ENCODE measurements at regions not wholly inside any gene's neighbourhood (a gene's known extent, or its start where the extent isn't known, plus 50 kb on each side); places are given as distances from the start of the nearest gene placed in this dataset.

DNA sequence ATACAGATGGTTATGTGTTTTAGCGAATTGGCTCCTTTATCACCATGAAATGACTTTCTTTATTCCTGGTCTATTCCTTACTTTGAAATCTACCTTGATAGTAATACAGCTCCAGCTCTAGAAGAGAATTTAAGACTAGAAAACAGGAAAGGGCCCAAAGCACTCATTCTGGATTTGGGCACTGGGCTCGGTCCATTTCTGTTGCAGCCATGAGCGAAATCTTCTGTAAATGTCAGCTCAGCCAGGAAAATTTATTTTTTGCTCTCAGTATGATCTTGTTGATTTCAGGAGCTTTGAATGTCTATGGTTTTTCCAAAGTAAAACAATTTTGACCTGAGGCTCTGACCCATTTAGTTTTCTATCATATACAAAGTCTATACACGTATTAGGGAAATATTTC lies 104.1 kb downstream of the DIRAS2 start:
- TF ChIP-seq, protein P1, sequence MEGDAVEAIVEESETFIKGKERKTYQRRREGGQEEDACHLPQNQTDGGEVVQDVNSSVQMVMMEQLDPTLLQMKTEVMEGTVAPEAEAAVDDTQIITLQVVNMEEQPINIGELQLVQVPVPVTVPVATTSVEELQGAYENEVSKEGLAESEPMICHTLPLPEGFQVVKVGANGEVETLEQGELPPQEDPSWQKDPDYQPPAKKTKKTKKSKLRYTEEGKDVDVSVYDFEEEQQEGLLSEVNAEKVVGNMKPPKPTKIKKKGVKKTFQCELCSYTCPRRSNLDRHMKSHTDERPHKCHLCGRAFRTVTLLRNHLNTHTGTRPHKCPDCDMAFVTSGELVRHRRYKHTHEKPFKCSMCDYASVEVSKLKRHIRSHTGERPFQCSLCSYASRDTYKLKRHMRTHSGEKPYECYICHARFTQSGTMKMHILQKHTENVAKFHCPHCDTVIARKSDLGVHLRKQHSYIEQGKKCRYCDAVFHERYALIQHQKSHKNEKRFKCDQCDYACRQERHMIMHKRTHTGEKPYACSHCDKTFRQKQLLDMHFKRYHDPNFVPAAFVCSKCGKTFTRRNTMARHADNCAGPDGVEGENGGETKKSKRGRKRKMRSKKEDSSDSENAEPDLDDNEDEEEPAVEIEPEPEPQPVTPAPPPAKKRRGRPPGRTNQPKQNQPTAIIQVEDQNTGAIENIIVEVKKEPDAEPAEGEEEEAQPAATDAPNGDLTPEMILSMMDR (IDR thresholded peaks at IDR 0.05): no peak
- no peak for TF ChIP-seq EP300 (IDR thresholded peaks at IDR 0.05)

Measured in suprapubic skin (tissue), 3 donors.